Mesenteric fat pad (tissue), 1 donor: ENCODE measurements at regions not wholly inside any gene's neighbourhood (a gene's known extent, or its start where the extent isn't known, plus 50 kb on each side); places are given as distances from the start of the nearest gene placed in this dataset.

Experiments
- DNase-seq: peaks from one replicate; pipeline ENCODE4 v3.0.0-alpha.2; 2020; ENCODE audit warnings: low spot score
- donor health status: DM: yes; HTN: yes; CAD: no.

DNA sequence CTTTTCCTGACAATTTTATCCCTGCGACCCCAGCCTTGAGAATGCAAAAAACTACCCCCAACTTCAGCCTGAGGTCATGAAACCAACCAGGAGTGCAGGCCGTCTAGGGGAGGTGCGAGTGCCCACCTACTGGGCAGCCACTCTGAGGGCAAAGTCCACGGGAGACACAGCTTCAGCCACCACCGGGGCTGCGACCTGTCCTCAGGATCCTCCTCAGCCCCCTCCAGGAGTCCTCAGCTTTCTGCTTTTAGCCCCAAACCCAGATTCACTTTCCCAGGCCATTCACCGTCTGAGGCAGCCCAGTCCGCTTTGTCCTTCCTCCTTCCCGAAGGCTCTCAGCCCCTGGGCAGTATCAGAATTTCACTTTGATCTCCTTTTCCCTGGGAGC lies 210.2 kb upstream of the TNP1 start:
- DNase-seq = no peak

DNA sequence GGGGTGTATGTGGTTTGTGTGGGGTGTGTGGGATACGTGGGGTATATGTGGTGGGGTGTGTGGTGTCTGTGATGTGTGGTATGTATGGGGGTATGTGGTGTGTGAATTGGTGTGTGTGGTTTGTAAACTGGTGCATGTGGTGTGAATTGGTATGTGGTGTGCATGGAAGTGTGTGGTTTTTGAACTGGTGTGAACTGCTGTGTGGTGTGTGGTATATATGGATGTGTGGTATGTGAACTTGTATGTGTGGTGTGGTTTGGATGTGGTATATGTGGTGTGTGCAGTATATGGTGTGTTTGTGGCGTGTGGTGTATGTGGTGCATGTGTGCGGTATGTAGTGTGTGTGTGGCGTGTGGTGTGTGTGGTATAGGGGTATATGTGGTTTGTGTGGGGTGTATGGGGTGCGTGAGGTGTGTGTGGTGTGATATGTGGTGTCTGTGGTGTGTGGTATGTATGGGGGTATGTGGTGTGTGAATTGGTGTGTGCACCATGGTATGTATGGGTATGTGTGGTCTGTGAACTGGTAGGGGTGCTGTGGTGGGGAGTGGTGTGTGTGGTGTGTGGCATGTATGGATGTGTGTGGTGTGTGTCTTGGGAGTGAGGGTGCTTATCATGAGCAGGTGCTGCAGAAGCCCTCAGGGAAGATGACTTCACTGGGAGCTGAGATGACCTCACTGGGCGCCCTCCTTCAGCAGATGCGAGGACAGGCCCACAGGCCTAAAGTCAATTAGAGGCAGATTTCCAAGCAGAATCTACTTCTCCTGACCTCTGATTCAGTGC lies 209.6 kb upstream of the TNP1 start:
- no peak for DNase-seq

DNA sequence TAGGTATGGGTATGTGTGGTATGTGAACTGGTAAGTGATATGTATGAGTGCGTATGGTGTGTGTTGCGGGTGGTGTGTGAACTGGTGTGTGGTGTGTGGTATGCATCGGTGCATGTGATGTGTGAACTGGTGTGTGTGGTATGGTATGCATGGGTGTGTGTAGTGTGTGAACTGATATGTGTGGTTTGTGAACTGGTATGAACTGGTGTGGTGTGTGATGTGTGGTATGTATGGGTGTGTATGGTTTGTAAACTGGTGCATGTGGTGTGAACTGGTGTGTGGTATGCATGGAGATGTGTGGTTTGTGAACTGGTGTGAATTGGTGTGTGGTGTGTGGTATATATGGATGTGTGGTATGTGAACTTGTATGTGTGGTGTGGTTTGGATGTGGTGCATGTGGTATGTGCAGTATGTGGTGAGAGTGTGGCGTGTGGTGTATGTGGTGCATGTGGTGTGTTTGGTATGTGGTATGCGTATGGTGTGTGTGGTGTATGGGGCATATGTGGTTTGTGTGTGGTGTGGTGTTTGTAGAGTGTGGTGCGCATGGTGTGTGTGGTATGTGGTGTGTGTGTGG lies 208.9 kb upstream of the TNP1 start:
- DNase-seq = no peak

- no peak for DNase-seq
Measured at GRCh38 chr2:217067787-217068186, 207.9 kb upstream of the TNP1 start.

- DNase-seq = no peak
Measured at GRCh38 chr2:217066510-217067270, 206.8 kb upstream of the TNP1 start.

GRCh38 chr2:217065695-217066405 lies 206.0 kb upstream of the TNP1 start:
- DNase-seq = no peak

GRCh38 chr2:217065012-217065290 lies 205.1 kb upstream of the TNP1 start:
- DNase-seq = no peak

- DNase-seq = no peak
Measured at GRCh38 chr2:217064234-217065011, 204.6 kb upstream of the TNP1 start.

GRCh38 chr2:217063238-217063755 lies 203.4 kb upstream of the TNP1 start:
- DNase-seq = no peak

- no peak for DNase-seq
Measured at GRCh38 chr2:217062768-217063167, 202.9 kb upstream of the TNP1 start.

DNA sequence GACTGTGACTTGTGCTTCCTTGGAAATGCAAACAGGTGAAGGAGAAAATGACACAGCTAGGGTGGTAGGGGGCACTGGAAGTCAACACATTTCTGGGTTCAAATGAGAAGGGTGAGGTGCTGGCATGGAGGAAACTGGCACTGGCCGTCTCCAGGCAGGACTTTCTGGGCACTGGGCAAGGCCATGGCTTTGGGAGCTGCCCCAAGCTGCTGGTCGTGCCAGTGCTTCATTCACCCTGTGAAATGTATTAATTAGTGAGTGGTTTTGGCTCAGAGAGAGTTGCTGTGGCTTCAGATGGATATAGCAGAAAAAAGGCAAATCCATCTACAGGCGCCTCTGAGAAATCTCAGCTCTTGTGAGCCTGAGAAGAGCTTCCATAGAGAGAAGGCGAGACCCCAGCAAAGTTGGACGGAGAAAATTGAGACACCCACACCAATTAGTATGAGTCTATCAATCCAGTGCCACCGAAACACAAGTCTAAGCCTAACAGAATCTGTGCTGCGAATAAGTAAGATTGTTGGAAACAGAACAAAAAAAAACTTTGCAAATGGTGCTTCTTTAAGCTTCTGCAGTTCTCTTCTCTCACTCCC lies 202.1 kb upstream of the TNP1 start:
- no peak for DNase-seq

- DNase-seq = no peak
Measured at GRCh38 chr2:217060951-217061547, 201.2 kb upstream of the TNP1 start.

- no peak for DNase-seq
Measured at GRCh38 chr2:217060516-217060915, 200.7 kb upstream of the TNP1 start.

DNA sequence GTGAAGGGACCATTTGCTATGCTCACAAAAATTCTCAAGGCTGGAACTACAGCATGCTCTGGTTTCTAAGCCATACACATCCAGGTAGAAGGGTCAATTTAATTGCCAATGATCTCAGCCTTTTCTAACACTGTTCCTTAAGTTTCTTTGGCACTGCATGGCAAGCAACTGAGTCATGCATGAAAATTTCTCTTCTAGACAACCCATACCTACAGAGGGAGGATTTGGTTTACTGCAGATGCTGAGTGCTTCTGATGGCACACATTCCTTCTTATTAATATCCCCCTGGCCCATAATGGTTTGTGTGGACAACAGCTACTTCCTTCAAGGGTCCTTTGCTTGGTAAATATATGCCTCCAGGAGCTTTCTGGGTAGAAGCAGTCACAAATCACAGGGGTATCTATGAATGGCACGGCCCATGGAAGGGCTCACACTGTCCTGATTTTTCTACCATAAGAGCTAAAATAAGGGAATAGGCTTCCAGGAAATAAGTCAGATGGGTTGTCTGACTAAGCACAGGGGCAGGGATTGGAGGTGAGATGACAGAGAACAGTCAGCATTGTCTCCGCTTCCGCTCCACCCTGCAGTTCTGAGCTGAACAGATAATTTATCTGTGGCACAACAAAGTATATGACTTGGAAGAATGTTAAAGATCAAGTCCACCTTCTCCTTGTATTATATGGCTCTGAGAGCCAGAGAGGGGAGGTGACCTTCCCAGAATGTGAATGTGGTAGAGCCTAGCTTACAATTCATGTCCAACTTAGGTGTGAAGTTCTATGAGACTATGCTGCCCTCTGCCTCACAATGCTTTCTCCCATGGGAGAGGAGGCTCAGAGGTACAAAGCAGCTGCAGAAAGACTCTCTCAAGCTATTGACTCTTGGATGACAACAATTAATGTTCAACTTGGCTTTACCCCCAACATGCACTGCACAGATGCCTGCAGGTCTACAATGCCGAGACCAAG lies 199.2 kb upstream of the TNP1 start:
- no peak for DNase-seq

- no peak for DNase-seq
Measured at GRCh38 chr2:217057773-217058172, 197.9 kb upstream of the TNP1 start.

DNA sequence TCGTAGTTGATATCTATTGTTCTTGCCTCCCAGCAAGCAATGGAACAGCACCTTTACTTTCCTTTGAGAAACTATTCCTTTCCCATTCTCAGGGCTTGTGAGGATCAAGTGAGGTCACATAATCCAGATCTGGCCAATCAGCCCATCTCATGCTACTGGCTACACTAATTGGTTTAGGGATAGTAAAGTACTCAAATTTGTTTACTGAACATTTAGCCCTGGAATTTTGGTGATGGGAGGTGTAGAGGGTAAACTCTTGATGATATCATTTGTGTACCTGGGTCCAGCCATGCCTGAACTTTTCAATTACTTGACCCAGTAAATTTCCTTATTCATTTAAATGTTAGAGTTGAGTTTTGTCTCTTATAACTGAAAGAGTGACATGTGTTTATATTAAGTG lies 195.8 kb upstream of the TNP1 start:
- no peak for DNase-seq

- DNase-seq = no peak
Measured at GRCh38 chr2:217054791-217055190, 194.9 kb upstream of the TNP1 start.

- DNase-seq = no peak
Measured at GRCh38 chr2:217052856-217053577, 193.2 kb upstream of the TNP1 start.
